ENCODE measurements at regions not wholly inside any gene's neighbourhood (a gene's known extent, or its start where the extent isn't known, plus 50 kb on each side); places are given as distances from the start of the nearest gene placed in this dataset.
"Not testable (repeated sequence)": the region's sequence is repeated elsewhere in the genome, so short reads cannot be mapped to it uniquely, and the experiment has no call there.

DNA sequence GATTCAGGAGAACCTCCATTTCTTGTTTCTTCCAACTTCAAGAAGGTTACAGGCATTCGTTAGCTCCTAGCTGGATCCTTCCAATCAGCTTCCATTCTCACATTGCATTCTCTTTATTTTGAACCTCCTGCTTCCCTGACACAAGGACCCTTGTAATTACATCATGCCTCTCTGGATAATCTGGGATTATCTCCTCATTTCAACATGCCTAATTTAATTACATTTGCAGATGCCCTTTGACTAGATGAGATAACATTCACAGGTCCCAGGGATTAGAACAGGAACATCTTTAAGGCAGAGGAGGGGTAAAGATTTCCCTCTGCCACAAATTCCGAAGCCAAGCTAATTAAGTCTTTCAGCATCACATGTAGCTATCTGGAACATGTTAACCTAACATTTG lies 753.8 kb upstream of the PCDH7 start:
- no peak for DNase-seq

DNA sequence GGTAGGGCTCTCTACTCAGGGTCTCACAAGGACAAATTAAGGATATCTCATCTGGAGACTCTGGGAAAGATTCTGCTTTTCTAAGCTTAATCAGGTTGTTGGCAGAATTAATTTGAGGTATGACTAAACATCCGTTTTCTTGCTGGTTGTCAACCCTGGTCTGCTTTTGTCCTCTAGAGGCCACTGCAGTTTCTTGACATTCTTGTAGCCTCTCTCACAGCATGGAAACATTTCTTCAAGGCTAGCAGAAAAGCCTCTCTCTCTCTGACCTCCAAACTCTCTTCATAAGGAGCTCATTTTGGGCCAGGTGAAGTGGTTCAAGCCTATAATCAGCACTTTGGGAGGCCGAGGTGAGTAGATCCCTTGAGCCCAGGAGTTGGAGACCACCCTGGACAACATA lies 749.5 kb upstream of the PCDH7 start:
- DNase-seq: no peak

DNA sequence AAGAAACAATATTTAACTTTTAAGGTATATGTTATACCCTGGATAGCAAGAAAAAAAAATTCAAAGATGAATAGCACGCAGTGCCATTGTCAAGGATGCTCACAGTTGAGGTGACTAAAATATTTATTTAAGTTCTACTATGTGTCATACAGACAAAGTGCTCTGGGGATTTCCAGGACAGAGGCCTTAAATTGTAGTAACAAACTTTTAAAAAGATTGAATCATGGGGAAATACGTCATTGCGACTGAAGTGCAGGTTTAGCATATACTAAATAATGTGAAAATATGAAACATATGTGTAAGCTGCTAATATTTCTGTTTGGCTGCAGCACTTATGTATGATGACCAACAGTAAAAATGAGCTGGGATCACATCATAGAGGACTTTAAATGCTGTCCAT lies 748.0 kb upstream of the PCDH7 start:
- no peak for DNase-seq

DNA sequence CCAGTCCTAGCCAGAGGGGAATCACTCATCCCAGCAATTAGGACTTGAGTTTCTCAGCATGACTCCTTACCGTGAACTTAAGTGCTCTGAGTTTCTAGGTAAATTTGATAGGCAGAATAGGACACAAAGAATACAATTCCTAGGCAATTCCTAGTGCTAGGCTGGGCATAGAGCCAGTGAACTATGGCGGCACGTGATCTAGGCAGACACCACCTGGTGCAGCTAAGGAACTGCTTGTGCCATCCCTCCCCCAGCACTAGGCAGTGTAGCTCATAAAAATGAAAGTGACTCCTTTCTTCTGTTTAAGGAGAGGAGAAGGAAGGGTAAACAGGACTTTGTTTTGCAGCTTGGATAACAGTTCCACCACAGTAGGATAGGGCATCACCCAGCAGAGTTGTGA lies 736.3 kb upstream of the PCDH7 start:
- DNase-seq: no peak

DNA sequence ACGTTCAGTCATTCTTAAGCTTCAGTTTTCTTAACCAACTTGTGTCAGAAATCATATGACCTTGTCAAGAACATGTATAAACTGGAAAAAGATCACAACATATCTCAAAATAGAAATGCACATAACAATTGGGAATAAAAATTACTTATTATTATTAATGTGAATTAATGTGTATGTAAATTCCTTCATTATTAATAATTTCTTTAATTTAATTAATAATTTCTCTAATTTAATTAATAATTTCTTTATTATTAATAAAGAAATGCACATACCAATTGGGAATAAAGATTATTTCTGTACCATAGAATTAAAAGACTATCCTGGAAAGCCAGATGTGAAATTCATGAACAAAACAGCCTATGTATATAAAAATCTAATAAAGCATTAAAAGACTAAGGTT lies 718.5 kb upstream of the PCDH7 start:
- DNase-seq: no peak

DNA sequence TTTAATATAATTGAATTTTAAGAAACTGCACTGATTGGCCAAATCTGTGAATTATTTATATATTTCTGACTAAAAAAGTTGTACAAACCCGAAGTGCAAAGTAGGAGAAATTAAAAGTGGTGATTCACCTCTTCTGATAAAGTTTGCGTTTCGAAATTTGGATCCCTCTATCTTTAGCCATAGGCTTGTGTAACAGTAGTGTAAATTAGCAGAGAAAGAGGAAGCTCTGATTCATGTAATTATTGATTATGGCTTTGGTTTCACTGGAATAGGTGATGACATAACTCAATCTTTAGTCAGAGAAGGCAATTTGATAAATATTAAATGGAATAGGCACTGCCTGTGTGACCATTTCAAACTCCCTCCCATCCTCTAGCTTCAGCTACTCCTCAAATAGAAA lies 717.8 kb upstream of the PCDH7 start:
- DNase-seq: no peak

DNA sequence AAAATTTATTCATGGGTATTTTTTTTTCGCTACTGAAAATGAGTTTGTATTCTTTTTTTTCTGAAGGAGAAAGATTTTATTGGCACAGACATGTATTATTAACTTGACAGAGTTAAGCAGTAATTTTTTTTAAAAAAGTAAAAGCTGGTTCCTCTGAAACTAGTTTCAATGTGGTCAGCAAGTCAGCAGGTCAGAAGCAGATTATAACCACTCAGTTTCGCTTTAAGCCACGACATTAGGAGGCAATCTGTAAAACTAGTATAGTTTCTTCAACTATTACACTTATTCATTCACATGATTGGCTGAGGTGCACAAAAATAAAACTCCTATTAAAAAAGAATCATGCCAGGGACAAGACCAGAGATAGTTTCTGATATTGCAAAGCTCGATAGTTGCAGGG lies 714.2 kb upstream of the PCDH7 start:
- DNase-seq: no peak

DNA sequence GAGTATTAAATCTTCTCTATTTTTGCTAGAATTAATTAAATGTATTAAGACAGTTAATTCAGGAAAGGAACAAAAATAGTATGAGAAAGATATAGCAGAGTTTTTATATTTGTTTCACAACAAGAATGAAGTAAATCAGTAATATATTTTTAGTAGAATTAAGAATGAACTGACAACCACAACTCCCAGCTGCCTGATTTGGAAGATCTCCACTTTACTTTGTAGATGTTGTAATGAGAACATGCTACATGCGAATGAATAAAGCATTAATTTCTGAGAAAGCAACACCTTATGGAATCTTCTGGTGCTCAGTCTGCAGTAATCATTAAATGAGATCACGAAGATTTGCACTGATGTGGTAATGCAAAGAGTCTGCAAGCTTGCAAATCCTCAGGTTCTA lies 695.6 kb upstream of the PCDH7 start:
- DNase-seq: no peak

DNA sequence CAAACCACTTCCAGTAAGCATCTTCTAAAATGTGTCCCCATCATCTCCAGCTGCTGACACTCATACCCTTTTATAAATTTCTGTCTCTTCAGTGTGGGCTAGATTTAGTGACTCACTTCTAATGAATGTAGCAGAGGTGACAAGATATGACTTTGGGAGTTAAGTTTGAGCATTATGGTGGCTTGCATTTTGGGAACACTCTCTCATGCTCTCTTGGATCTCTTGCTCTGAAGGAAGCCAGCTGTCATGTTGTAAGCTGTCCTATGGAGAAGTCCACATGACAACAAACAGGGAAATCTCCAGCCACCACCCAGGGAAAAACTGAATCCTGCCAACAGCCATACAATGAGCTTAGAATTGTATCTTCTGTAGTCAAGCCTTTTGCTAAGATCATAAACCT lies 691.3 kb upstream of the PCDH7 start:
- no peak for DNase-seq

DNA sequence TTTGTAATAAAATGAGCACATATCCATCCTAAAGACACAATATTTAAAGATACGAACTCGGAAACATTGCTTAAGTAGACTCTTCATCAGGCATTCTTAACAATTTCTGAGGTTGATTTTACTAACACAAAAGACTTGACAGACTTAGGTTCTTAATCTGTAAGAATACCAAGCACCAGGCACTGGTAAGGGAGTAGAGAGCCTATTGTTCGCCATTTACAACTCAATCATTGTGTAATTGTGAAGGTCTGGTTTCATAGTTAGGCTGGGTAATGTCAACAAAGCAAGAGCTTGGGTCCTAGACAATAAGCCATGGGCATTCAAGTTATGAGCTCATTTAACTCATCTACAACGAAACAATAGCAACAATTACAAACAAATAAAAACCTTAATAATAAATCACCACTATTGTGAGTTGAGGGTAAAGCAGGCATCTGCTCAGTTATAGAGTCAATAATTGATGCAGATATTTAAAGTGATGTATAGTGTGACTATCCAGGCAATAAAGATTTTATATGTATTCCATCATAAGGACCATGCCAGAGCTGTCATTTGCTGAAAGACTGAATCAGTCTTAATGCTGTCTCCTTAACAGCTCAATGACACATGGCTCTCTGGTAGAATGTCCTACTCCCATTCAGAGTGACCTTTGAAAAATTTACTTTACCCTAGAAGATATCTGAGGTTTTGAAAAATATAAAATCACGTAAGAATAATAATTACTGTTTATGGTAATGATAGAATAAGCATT lies 664.0 kb upstream of the PCDH7 start:
- DNase-seq: no peak

DNA sequence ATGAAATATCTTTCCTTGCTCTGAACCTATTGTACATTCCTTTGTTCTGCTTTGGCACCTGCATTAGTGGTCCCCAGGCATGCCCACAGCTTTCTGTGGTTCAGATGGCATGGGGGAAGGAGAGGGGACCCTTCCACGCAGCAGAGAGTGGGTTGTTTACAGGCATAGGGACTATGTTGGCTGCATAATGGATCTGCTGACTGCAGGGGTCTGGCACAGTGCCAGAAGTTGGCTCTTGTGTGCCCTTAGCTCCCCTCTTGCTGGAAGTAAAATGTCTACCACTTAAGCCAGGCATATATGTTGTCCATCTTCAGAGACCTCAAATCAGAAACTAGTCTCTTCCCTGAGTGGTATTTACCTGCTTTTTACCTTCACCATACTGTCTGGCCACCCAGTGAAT lies 651.9 kb upstream of the PCDH7 start:
- DNase-seq: no peak

DNA sequence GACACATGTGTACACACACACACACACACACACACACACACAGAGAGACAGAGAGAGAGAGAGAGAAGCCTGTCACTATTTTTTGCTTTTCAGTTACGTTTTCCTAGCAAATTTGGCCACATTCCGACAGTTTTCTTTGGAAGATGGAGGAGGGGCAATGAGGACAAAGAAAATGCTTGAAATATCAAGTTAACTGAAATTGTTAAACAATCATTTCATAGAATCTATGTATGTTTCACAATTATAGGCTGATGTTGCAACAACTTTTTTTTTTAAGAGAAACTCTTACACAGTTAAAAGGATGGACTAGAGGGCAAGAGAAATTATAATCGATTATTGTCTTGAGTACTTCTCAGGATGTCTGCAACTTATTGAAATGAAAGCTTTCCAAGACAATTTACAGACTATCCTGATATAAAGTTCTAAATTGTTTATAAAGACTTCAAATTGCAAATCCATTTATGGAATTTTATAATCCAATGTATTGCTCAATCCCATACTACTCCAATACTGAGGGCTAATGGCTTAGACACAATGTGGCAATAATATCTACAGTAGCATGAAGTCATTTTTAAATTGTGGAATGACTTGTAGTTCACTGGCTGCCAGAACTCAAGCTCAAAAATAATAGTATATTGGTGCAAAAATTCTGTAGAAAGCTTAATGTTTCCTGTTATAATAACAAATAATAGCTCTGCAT lies 647.0 kb upstream of the PCDH7 start:
- DNase-seq: no peak

DNA sequence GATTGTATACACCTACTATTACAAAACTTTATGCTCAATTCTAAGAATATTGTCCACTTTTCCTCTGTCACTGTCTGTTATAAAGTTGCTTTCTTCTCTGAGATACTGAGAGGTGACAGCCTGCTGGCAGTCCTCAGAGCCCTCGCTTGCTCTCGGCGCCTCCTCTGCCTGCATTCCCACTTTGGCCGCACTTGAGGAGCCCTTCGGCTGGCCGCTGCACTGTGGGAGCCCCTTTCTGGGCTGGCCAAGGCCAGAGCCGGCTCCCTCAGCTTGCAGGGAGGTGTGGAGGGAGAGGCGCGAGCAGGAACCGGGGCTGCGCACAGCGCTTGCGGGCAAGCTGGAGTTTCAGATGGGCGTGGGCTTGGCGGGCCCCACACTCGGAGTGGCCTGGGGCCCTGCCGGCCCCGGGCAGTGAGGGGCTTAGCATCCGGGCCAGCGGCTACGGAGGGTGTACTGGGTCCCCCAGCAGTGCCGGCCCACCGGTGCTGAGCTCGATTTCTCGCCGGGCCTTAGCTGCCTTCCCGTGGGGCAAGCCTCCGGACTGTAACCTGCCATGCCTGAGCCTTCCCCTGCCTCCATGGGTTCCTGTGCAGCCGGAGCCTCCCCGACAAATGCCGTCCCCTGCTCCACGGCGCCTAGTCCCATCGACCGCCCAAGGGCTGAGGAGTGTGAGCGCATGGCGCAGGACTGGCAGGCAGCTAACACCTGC lies 627.6 kb upstream of the PCDH7 start:
- DNase-seq: peak; percentile 5

DNA sequence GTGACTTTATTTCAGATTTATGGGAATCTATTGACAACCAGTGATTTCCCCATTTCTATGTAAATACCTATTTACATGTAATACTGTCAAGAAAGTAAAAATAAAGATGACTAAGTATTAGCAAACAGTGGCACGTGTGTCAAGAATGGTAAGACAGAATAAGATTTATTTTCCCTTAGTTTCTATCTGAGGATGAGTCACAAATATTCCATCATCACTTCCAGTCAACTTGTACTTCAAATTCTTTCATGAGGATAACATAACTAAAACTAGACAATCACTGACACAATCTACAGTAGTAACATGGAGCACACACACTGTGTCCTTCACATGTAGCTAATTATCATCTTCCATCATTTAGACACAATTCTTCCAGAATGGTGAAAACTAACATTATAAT lies 625.3 kb upstream of the PCDH7 start:
- no peak for DNase-seq

DNA sequence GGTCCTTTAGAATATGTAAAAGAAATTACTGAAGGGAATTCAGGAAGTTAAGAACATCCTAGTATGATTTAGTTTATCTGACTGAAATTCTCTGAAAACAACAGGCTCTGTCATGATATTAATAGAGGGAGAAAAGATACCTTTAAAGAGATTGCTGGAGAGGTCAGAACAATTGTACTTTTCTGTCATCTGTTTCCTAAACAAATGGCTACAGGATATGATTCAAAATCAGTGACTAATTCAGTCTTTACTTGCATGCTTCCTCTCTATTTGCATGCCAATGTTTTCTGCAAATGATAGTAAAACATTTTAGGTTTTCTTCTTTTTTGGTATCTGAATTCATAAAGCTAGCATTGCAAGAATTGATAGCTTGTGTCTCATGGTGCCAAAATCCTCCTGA lies 616.7 kb upstream of the PCDH7 start:
- no peak for DNase-seq

DNA sequence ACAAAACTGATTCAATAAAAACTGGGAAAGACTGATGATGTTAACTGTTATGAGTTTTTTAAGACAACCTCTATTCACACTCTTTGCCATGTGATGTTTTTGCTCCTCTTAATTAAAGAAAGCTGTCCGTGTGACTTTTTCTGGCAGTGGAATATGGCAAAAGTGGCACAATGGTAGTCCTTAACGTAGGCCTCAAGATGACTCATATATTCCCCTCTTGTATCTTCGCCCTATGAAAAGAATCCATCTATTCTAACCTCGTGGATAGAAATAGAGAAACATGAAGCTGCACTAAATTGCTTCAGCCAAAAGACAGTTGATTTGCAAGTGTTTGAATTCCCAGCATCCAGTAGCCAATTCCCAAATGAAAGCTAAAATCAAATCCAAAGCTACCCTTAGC lies 603.8 kb upstream of the PCDH7 start:
- DNase-seq: no peak

DNA sequence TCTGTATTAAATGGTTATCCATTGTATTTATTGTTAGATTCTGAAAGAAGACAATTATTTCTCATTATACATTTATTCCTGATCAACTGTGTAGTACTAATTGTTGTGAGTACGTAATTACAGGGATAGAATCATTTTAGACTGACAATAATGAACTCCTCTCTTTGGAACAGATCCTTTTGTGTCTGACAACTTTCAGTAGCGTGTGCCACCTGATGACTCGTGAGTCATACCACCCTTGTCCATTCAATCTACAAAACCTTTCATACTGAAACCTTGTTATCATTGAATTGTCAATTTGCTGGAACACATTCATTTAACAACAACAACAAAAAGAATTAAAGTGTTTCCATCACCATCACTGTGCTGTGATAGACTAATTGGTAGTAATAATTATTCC lies 602.7 kb upstream of the PCDH7 start:
- DNase-seq: no peak

DNA sequence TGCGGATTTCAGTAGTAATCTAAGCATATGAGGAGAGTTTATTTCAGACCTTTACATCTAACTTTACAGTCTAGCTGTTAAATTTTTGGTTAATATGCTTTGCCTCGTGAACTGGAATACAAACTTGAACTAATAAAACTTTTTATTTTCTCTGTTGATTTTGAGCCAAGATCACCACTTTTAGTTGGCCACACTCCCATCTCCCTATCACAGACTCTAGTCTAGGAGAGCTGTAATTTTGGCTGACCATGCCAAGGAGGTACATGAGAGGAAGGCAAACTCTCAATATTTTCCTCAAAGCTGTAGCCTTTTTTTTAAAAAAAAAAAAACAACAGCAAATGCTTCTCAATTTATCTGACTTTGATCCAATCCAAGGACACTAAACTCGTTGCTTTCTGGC lies 597.5 kb upstream of the PCDH7 start:
- no peak for DNase-seq

DNA sequence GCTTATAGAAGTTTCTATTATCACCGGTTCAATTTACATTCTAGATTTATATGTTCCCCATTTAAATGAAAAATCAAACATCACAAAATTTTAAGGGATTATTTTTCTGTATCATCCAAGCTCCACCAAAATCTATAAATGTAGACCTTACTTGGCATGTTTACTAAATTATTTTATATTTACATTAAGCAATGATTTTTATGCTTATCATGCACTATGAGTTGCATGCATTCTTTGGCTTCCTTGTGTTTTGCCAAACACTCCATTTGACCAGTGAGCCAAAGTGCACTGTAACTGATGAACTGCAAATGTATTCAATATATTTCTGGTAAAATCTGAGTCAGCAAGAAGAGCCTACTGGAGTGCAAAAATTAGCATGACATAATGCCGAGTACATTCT lies 595.5 kb upstream of the PCDH7 start:
- DNase-seq: not testable (repeated sequence)

DNA sequence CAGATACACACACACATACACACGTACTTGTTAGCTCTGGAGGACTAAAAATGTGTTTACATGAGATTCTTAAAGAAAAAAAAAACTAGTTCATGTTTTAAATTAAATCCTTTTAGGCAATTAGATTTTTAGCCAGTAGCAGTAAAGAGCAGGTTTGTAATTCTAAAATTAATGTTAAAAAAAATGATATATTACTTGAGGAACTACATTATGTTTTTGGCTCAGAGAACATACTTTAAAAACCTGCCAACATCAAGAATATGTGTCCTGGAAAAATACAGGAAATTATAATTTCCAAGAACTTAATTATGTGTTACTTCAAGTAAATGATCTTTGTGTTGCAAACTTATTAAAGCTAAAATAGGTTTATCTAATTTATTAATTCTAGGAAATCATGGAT lies 594.3 kb upstream of the PCDH7 start:
- no peak for DNase-seq

DNA sequence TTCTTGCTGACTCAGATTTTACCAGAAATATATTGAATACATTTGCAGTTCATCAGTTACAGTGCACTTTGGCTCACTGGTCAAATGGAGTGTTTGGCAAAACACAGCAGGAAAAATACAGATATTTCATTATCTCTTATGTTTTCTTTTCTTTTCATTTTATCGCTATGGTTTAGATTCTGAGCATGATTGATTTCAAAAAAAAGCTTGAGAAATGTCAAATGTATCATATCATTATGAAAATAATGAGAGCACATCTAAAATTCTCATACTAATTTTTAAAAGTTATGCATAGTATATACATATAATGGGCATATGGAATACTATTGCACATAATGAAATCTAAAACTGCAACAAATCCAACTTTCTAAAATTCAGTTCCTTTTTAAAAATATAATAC lies 593.8 kb upstream of the PCDH7 start:
- DNase-seq: no peak

DNA sequence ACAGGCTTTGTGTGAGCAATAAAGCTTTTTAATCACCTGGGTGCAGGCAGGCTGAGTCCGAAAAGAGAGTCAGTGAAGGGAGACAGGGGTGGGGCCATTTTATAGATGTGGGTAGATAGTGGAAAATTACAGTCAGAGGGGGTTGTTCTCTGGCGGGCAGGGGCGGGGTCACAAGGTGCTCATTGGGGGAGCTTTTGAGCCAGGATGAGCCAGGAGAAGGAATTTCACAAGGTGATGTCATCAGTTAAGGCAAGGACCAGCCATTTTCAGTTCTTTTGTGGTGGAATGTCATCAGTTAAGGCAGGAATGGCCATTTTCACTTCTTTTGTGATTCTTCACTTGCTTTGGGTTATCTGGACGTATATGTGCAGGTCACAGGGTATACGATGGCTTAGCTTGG lies 571.3 kb upstream of the PCDH7 start:
- not testable (repeated sequence) for DNase-seq

DNA sequence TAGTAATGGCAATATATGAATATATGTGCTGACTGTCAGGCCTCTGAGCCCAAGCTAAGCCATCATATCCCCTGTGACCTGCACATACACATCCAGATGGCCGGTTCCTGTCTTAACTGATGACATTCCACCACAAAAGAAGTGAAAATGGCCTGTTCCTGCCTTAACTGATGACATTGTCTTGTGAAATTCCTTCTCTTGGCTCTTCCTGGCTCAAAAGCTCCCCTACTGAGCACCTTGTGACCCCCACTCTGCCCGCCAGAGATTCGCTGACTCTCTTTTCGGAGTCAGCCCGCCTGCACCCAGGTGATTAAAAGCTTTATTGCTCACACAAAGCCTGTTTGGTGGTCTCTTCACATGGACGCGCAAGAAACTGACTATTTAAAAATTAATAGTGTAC lies 570.6 kb upstream of the PCDH7 start:
- not testable (repeated sequence) for DNase-seq

DNA sequence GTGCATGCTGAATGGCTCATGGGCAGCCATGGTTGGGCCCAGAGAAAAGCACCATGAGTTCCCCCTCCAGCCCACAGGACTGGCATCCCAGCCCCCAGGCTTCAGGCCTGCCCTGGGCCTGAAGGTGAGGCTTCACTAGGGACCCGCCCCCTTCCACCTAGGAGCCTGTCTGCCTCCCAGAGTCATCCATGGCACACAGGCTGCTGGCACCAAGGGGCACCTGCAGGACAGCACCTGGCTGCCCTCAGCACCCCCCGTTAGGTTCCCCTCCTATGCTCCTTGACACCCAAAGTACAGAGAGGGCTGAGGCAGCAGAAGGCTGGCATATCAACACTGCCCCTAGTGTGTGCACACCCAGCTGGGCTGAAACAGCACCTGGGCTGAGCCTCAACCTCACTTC lies 566.7 kb upstream of the PCDH7 start:
- DNase-seq: no peak
